GM21381 (cell line): ENCODE measurements at regions not wholly inside any gene's neighbourhood (a gene's known extent, or its start where the extent isn't known, plus 50 kb on each side); places are given as distances from the start of the nearest gene placed in this dataset.
"Not testable (repeated sequence)": the region's sequence is repeated elsewhere in the genome, so short reads cannot be mapped to it uniquely, and the experiment has no call there.

Source experiments
- ATAC-seq: cut with Tn5 transposase; IDR thresholded peaks from one replicate; pipeline ENCODE4 v1.9.1; 2021; ENCODE audit warnings: mild to moderate bottlenecking, moderate library complexity; ENCODE audit not compliant: unreplicated experiment

DNA sequence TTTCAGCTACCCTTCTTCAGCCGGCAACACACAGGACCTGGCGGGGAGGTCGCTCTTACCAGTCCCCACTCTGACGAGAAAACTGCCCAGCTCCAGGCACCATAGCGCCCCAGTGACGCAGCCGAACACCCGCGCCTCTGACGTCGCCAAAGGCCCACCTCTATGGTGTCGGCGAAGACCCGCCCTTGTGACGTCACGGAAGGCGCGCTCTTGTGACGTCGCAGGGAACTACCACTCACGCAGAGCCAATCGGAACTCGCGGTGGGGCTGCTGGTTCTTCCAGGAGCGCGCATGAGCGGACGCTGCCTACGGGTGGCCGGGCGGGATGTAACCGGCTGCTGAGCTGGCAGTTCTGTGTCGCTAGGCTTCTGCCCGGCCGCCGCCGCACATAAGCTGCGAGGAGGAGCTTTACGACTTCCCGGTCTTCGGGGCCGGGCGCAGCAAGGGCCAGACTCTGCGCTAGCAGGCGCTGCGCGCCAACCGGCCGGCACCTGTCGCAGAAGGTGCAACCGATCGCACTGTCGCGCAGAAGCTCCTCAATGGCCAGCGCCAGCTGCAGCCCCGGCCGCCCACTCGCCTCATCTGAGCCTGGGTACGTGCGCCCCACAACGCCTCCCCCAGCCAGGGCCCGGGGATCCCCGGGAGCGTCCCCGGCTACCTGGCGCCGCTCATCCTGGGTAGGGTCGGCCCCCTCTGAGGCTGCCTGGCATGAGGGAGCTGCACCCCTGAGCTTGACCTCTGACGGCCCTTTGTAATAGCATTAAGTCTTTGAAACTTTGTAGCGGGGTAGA, 121.3 kb upstream of the FBXO28 start:
- peak; percentile 100 for ATAC-seq

DNA sequence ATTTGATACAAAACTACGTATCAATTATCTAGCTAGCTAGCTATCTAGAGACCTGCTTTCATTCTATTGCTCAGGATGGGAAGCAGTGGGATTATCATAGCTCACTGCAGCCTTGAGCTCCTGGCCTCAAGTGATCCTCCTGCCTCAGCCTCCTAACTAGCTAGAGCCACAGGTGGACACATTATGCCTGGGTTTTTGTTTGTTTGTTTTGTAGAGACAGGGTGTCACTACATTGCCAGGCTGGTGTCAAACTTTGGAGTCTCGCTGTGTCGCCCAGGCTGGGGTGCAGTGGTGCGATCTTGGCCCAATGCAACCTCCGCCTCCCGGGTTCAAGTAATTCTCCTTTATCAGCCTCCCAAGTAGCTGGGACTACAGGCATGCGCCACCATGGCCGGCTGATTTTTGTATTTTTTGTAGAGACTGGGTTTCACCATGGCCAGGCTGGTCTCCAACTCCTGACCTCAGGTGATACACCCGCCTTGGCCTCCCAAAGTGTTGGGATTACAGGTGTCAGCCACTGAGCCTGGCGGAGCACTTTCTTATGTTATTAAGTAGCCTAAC, 122.5 kb upstream of the FBXO28 start:
- ATAC-seq, result not testable (repeated sequence)

DNA sequence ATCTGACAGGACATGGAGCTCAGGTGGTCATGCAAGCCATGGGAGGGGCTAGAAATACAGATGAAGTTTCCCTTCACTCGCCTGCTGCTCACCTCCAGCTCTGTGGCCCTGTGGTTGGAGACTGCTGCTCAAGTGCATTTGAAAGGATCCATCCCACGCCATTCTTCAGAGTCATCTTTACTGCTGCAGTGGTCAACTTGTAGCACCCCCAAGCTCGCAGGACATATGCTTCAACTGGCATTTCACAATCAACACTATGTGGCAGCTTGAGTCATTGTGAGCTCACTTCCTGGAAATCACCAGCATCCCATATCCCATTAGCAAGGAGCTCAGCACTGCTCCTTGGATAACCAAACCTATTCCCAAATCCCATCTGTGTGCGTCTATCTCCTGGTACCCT, 116.2 kb upstream of the TP53BP2 start:
- not testable (repeated sequence) for ATAC-seq

DNA sequence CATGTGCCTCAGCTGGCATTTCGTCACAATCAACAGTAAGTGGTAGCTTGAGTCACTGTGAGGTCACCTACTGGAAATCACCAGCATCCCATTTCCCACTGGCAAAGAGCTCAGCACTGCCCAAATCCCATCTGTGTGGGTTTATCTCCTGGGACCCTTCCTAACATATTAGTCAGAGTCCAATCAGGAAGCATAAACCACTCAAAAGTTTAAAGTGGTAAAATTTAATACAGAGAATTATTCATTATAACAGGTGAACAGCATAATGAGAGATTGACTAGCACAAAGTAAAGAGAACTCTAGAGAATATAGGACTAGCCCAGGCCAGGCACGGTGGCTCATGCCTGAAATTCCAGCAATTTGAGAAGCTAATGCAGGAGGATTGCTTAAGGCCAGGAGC, 107.1 kb upstream of the TP53BP2 start:
- not testable (repeated sequence) for ATAC-seq

GRCh38 chr1:223951551-223951950, 105.8 kb upstream of the TP53BP2 start:
- ATAC-seq, result not testable (repeated sequence)

- ATAC-seq, result not testable (repeated sequence)
Observed at GRCh38 chr1:223949944-223950343, 104.2 kb upstream of the TP53BP2 start.

DNA sequence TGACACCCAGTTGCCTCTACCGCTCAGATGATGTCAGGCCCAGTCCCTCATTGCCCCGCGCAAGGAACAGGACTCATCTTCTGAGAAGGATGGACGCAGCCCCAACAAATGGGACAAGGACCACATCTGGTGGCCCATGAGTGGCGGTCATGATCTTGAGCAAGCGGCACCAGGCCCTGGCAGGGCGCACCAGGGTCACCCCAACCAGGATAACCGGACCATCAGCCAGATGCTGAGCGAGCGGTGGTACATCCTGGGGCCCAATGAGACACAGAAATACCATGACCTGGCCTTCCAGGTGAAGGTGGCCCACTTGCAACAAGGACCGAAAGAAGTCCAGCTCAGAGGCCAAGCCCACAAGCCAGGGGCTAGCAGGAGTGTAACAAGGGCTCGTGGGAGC, 102.3 kb upstream of the TP53BP2 start:
- ATAC-seq, result not testable (repeated sequence)

- not testable (repeated sequence) for ATAC-seq
Observed at GRCh38 chr1:223936592-223936991, 90.8 kb upstream of the TP53BP2 start.

GRCh38 chr1:223931476-223931875, 85.7 kb upstream of the TP53BP2 start:
- ATAC-seq, result not testable (repeated sequence)

DNA sequence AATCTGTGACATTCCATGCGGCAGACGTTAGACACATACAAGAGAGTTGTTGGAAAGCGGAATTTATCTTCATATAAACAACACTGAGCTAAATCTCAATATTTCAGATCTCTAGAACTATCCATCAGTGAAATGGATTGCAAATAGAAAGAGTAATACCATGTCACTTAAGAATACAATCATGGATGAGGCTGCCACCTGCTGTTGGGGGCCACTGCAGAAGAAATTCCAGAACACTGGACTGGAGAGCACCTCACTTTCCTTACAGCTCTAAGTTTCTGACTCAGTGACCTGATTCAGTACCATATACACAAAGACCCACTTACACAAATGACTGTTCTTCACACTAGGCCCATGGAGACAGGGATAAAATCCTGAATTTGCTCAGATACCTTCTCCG, 75.1 kb upstream of the TP53BP2 start:
- not testable (repeated sequence) for ATAC-seq

DNA sequence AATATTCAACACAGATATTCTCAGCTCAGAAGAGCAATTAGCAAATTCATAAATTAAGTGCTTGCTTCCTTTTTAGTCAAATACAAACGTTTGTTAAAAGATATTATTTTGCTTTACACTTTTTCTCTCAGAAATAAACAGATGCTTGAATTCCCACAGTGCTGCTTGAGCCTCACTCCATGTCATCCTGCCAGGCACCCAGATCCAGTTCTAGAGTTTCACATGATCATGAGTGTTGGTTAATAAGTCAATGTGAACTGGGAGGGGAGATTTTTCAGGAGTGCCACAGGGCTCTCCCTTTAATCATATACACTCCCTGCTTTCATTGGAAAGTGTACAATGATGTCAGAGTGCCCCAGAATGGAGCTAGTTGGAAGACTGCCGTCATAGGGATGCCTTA, 69.7 kb upstream of the TP53BP2 start:
- not testable (repeated sequence) for ATAC-seq

- ATAC-seq, result not testable (repeated sequence)
Observed at GRCh38 chr1:223913715-223914114, 68.0 kb upstream of the TP53BP2 start.

- not testable (repeated sequence) for ATAC-seq
Observed at GRCh38 chr1:223907943-223908587, 62.3 kb upstream of the TP53BP2 start.

DNA sequence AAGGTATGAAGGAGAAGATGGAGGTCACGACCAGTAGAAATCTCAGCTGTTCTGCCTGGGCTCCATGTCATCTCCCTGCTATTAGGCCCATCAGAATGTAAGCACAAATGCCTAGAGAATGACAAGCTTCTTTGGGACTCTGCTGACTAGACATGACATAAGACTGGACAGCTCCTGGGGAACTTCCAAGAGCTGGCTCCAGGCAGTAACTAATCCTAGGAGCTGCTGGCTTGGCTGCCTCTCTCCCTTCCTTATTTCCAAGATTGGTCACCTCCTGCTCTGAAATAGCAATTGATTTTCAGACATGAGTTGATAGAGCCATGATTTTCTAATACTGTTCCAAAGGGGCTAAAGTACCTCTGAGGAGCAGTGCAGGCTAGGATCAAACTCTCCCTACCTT, 57.5 kb upstream of the TP53BP2 start:
- ATAC-seq, result not testable (repeated sequence)

GRCh38 chr1:223899775-223900174, 54.0 kb upstream of the TP53BP2 start:
- ATAC-seq, result not testable (repeated sequence)

DNA sequence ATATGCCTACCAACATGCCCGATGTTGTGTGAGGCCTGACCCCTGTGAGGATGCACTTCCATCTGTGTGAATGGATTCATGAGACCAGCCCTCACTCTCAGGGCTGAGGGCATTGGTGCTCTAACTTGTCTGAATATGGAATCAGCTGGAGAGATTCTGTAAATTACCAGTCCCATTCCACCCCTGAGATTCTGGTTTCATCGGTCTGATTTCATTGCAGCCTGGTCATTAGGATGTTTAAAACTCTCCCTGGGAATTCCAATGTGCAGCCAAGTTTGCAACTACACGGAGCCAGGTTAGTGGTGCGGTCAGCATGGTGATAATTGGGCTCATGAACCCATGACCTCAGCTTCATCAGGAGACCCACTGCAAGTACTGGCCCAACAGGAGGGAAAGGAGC, 51.4 kb upstream of the TP53BP2 start:
- not testable (repeated sequence) for ATAC-seq

DNA sequence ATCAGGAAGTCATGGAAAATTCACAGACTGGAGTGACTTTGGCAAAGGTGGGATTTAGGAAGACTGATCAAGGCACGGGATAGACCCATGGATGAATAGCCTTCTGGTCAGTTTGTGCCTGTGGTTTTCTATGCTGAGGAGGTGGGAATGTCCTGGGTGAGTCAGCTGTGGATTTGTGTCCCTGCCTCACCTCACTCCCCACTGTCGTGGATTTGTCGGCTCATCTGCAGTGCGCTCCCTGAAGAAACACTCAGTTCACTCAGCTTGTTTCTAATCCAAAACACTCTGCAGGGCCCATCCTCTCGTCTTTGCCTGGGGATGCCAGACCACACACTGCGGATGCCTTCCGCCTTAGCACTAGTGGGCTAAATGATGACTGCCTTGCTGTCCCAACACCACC, 50.2 kb upstream of the TP53BP2 start:
- ATAC-seq, result not testable (repeated sequence)
